KG1 (cell line): ENCODE measurements at regions not wholly inside any gene's neighbourhood (a gene's known extent, or its start where the extent isn't known, plus 50 kb on each side); places are given as distances from the start of the nearest gene placed in this dataset.

Experiments
- DNase-seq: peaks from one replicate; lab custom pipeline; 2025; lab: John Stamatoyannopoulos, UW

DNA sequence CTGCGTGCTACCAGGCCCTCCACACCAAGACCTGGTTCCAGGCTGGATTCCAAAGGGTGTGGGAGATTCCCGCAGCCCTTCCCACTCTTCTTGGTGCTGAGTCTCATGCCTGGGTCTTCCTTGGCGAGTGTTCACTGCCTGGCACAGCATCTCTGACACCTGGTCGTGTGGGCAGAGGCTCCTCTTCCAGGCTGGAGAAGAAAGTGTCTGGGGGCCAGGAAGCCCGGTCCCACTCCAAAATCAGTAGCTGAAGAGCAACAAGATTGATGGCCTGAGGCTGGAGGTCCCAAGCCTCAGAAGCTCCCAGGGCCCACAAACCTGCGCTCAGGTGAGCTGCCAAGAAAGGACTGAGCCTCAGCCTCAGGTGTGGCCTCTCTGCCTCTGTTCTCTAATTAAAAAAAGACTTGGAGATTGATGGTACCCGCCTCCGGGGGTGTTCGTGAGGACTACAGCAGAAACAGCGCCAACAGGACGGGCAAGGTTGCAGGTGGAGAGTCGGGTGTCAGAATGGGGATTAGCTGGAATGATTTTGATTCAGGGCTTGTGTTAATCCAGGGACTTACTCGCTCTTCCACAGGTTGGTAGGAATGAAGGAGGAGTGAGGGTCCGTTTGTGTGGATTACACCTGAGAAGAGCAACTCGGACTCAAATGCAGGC is 217.5 kb downstream of the TEX29 start:
- no peak for DNase-seq

DNA sequence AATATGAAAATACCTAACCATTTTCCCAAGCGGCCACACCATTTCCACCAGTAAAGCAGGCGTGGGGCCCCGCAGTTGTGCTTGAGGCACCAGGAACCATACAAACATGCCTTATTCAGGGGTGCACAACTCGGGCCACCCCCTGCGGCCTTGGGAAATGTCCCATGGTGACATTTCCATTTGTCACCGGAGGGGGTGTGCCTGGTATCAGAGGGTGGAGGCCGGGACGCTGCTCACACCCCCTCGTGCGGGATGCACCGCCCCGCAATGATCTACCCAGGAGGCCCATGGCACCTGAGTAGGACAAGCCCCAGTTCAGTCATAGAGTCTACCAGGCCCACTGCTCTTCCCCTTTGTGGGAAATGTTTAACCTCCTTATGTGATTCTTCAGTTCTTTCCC is 218.8 kb downstream of the TEX29 start:
- no peak for DNase-seq

DNA sequence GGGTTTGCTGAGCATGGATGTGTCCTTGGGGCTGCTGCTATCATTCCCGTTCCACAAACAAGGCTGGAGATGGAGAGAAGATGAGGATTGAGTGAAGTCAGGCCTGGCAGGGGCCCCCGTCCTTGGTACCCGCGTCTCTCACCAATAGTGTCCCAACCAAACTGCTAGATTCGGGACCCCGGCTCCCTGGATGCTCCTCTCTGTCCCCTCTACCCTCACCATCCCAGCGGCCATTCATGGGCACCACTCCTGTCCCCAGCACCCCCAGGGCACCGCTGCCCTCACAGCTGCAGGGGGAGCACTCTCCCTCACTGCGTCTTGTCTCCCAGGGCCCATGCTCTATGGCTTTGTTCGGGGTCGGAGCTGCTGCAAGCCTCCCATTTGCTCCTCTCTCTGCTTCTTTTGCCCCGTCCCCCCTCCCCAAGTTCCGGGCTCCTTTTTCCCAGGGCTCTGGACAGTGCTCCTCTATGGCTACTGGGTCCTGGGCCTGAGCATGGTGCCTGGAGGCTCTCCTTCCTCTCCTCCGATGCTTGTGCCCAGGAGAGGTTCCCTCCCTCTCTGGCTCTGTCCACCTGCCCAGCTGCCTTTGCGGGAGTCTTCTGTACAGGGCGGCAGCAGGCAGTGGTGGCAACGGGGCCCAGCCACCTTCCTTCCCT is 219.5 kb downstream of the TEX29 start:
- DNase-seq, result no peak

DNA sequence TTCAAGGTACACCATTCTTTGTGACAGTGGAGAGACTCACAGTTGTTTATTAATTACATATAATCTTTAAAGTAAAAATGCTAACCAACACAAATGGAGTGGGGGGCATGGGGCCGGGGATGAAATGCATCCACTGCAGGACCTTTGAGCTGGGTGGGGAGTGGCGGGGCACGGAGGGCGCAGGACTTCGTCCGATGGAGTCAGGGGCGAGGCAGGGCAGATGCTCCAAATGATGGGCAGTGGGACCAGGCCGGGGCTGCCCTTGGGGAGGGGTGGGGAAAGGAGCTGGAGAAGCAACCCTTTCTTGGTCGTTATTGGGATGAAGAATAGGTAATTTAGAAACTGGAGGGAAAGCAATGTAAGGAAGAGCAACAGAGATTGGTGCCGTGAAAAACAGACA is 220.0 kb downstream of the TEX29 start:
- no peak for DNase-seq

DNA sequence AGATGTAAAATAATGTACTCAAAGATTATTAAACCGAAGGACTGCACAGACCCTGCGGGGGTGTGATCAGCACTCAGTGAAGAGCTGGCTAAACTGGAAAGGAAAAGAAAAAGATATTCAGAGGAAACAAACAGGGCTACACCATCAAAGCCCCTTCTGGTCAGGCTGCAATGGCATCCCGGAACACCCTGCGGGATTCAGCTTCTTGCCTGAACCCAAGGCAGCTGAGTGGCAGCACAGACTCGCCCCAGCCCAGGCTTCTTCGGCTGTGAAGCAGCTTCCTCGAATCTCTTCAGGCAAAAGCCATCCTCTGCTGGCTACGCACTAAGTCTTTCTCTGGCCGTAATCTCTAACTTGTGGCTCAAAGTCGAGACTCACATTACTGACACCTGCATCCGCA is 220.9 kb downstream of the TEX29 start:
- no peak for DNase-seq

DNA sequence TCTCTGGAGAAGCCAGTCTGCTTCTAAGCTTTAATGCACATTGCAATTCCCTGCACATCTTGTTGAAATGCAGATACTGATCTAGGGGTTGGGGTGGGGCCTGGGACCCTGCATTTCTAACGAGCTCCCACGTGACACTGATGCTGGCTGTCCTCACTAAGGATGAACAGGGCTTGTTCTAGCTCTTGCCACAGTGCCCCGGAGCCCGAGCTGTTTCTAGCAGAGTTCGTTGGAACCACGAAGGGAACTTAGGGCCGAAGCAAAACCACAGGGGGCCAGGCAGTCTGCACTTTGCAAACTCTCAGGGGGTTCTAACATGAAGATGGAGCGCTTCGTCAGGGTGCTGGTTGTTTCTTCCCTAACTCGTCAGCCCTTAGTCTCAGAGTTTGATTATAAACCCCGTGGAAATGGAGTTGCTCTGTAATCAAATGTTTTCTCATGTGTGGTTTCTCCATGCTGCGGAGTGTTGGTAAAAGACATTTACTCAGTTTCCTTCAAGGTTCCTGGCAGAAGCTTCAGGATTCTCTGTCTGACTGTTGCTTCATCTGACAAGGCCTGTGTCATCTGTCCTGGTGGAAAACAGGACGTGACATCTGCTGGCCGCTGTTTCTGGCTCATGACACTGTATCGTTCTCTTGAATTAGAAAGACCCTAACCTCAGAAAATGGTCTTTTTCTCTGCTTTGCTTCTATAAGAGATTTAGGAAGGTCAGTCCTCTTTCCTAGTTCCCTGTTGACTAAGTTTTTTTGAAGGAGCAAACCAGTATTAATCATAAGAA is 221.5 kb downstream of the TEX29 start:
- DNase-seq, result no peak

DNA sequence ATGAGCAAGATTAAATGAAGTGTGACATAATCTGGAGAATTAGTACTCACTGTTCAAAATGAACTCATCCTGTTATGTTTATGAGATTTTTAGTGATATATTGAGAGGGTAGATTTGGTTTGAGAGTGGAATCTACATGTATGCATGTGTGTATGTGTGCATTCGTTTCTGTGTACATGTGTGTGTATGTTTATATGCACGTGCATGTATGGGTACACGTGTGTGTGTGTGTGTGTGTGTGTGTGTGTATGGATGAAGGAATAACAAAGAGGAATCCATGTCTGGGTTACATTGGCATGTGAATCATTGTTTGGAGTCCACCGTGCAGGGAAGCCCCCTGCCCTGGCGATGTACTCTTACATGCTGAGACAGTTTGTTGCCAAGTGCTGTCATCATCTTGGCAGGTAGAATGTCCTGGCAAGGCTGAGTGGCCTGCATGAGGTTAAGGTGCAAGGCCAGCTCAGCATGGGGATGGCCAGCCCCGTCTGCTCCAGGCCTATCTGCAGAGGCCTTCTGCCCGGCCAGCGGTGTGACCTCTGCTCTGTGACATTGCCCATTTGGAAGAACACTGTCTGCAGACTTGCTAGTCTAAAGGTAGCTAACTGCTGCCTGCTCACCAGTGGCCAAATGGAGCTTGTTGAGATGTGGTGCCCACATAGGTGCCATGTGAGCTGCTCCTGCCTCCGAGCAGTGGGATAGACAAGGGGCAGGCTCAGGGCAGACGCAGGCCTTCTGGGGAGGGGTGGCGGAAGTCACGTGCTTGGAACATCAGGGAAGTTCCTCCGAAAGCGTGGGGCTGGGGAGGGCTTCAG is 222.3 kb downstream of the TEX29 start:
- DNase-seq, result no peak

DNA sequence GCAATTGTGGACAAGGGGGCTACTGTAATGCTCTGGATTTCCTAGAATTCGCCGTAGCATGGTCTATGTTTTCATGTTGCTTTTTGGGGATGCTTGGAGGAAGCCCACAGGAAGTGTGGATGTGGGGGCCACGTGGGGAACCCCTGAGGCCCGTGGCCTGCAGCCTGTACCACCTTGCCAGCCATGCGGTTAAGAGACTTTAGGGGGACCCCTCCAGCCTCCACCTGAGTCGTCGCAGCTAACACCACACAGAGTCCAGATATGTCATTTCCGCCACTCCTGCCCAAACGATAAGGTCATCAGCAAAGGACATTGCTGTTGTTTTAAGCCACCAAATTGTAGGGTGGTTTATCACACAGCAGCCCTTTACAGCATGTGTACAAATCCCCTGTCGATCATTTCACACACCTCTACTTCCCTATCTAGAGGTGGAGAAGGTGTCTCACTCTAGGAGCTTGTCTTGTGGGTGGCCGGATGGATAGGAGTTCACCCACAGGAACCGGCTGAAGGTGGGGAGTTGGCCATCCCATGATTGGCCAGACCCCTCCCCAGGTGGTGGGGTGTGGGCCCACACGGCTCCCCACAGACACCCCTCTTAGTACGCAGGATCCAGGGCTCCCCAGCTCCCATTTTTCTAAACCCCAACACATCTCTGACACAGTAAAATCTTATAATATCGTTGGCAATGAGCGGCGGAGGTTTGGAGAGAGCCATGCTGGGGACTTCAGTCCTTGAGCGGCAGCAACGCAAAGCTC is 226.7 kb downstream of the TEX29 start:
- DNase-seq, result no peak

DNA sequence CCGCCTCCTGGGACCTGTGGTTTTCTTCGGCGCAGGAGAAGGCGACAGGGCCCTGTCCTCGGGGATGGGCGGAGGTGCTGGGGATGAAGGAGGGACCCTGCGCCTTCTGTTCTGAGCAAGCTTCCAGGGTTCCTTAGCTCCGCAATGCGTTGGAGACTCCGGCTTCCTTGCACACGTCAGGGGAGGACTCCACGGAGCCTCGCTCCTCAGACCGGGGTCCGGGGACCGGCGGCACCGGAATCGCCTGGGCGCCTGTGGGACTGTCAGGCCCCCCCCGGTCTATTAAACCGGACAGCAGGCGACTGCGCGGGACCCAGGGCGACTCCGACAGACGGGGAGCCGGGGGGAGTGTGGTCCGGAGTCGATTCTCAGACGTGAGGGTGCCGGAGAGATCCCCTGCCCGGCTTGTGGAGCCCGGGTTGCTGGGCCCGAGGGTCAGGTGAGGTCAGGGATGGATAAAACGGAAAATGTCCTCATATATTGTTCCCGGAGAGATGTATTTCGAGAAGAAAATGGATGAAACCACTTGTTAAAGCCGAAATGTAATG is 227.4 kb downstream of the TEX29 start:
- no peak for DNase-seq

DNA sequence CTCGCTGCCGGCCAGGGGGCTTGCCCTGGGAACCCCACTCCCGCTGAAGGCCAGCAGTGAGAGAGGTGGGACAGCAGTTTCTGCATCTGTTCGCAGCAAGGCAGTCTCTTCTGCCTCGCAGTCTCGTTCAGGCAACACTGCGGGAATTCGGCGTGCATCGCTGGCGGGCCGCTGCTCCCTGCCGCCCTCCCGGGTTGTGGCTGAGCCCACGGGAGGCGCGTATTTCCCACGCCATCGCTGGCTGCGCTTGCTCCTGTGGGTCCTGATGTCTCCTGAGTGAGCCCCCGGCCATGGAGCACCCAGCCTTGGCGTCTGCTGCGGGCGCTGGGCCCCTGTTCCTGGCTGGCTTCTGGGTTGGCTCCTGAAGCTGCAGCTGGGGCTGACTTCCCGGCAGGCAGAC is 227.9 kb downstream of the TEX29 start:
- no peak for DNase-seq

DNA sequence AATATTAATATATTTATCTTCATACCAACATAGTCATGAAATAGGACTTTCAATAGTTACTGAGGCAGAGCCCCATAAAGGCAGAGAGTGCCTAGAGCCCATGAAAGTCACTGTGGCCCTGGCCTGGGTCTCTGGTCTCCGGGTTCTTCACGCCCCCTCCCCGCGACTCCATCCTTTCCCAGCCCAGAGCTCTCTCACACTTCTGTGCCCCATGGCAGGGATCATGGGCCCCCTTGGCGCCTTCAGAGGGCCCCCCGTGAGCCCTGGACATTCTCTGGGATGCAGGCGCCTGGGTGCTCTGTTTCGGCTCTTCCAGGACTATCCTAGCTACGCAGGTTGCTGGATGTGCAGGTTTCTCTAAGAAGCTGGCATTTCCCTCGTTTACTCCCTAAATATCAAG is 228.4 kb downstream of the TEX29 start:
- DNase-seq, result no peak

DNA sequence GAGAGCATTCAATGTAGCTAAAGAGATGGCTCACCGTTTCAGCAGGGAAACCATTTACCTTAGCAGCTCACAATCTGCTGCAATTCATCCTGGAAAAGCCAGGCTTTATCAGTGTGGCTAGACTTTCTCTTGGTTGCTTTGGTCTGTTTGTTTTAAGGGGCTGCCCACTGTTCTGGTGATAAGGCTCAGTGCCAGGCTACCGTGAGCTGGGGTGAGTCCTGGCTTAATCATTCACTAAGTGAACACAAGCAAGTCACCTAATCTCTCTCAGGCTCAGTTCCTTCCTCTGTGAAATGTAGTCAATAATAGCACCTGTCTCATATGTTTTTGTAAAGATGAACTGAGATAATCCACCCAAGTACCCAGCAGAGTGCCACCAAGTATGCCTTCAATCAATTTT is 229.0 kb downstream of the TEX29 start:
- DNase-seq, result no peak

DNA sequence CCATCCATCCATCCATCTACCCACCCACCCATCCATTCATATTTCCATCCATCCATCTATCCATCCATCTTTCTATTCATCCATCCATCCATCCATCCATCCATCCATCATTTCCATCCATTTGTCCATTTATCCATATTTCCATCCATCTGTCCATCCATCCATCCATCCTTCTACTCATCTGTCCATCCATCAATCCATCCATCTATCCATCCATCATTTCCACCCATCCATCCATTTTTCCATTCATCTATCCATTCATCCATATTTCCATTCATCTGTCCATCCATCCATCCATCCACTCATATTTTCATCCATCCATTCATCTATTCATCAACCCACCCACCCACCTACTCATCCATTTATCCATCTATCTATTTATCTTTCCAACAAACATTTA is 229.6 kb downstream of the TEX29 start:
- DNase-seq, result no peak

DNA sequence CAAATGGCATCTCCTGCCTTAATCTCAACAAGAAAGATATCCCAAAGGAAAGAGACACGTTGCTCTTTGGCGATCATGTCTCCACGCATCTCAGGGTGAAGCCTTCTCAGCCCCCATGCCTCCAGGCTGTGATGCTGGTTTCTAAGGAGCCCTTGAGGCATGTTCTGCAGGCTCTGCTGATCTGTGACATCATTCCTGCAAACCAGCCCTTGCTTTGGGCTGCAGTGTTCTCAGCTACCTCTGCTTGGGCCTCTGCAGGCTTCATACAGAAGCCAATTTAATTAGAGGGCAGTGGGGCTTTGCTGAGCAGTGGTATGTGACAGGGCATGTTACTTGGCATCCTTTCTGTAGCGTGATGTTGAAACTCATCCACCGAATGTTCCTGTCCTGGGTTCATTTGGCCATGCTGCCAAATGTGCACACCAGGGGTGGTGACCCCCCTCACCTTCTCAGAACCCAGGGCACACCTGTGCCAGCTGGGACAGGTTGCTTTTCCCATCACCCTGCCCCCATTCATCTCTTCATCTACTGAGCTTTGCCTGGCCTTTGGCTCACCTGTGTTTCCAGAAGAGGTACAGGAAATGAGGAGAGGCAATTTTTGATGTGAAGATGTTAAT is 230.9 kb downstream of the TEX29 start:
- DNase-seq, result no peak

DNA sequence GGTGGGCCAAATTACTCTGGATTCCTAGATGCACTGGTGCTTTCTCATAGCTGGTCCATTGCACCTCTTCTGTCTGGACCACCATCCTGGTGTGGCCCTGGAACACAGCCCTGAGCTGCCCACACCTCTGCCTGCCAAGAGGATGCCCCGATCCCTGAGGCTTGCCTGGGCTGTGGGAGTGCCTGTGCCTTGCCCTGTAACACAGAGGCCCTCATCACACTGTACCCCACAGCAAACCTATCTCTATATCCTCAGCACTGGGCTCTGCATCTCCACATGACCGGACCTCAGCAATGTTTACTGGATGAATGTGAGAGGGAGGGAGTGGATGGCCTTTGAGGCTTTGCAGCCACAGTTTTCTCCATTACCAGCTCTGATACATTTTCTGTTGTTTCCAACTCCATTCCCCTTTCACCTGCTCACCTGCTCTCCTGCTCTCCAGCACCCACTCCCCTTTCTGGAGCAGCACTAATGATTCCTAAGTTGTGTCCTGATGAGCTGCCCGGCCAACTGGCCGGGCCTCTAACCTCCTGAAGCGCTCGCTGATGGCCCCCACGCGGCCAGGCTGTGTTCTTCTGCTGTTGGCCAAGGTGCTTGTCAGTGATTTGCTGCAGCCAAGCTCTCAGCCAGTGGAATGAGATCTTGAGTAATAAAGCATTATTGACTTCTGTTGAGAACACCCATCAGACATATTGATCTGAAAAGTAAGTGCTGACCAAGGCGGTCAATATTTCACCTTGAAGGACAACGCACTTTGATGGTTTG is 232.6 kb downstream of the TEX29 start:
- no peak for DNase-seq

DNA sequence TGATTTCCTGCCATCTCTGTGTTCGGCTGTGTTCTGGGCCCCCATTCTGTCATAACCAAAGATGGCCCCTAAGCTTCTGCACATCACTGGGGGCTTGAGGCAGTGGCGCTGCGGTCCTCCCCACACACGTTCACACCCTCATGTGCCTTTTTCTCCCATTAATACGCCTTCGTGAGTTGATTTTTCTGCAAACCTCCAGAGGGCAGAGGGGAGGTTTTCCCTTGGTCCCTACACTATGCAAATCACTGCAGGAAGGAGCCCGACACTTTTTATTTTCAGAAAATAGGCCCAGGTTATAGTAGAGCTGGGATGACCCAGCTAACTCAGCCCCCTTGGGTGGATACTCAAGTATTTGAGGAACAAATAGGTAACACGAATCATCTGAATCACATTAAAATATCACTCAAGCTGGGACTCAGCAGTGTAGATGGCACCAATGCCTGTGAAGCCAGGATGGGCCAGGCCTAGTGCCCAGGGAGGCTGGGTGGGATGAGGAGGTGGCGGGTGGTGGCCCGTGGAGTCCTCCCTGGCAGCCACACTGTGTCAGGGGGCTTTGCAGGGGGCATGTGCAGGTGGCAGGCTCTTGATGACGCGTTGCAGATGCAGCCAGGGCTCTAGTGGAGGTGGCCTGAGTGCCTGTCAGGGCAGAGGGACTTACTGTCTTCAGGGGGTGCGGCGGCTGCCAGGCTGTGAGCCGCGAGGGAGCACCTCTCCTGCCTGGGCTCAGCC is 234.3 kb downstream of the TEX29 start:
- DNase-seq, result no peak

DNA sequence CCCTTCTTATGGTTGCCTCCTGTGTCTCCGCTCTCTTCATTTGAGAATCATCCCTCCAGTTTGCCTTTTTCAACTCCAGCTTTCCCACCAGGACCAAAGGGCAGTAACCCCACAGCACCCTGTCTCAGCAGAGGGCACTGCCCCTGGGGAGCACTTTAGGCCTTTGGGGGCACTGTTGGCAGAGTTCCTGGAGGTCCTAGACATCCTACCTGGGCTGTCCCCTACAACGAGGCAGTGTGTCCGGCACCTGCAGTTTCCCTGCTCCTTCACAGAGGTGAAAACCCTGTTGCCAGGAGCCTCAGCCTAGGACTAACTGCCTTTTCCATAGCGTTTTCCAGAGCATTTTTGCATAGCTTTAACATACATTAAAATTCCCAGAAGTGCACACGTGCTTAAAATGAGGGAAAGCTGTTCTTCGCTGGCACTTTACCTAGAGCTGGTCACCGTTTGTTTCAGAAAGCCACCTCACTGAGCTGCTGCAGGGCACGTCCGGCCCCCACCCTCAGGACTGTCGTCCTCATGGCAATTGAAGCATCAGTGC is 234.9 kb downstream of the TEX29 start:
- no peak for DNase-seq

DNA sequence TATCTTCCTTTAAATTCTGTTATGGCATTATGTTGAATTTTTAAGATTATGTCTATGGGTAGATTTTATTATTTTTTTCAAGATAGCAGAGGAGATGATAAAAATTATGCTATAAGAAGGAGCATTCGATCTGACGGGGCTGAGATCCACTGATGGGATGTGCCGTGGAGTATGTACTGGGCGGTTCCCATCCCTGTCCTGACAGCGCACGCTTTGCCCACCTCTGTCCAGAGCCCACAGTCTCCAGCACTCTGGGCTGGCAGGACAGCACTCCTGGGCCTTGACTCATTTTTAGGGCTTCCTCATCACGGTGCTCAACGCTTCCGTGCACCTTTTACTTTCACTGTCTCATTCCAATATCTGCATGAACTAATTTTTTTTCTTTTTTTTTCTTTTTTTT is 235.5 kb downstream of the TEX29 start:
- DNase-seq, result no peak

DNA sequence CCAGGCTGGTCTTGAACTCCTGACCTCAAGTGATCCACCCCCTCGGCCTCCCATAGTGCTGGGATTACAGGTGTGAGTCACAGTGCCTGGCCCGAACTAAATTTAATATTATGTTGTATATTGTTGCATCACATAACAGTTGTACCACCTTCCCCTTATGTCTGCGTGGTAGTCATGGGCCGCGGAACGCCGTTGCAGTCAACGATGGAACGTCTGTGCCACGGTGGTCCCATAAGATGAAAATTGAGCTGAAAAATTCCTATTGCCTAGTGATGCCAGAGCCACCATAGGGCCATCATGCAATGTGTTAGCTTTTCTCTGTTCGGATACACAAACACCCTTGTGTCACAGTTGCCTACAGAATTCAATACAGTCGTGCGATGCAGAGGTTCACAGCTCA is 236.1 kb downstream of the TEX29 start:
- DNase-seq, result no peak
